SIG-M5 treated with dmso at 0.1 percent for 504 hours (cell line): ENCODE measurements at regions not wholly inside any gene's neighbourhood (a gene's known extent, or its start where the extent isn't known, plus 50 kb on each side); places are given as distances from the start of the nearest gene placed in this dataset.

Source experiments
- DNase-seq: peaks from one replicate; lab custom pipeline; 2025; ENCODE audit not compliant: unreplicated experiment; lab: John Stamatoyannopoulos, UW

GRCh38 chr20:6831461-6831860 is 64.0 kb downstream of the BMP2 start:
- DNase-seq = no peak

- DNase-seq = no peak
Observed at GRCh38 chr20:6832811-6833210, 65.3 kb downstream of the BMP2 start.

GRCh38 chr20:6835609-6836008 is 68.1 kb downstream of the BMP2 start:
- DNase-seq = no peak

- DNase-seq = no peak
Observed at GRCh38 chr20:6836821-6837374, 69.4 kb downstream of the BMP2 start.

- DNase-seq = no peak
Observed at GRCh38 chr20:6837730-6838129, 70.2 kb downstream of the BMP2 start.

- DNase-seq = no peak
Observed at GRCh38 chr20:6838181-6838826, 70.8 kb downstream of the BMP2 start.

GRCh38 chr20:6841128-6841527 is 73.6 kb downstream of the BMP2 start:
- no peak for DNase-seq

- no peak for DNase-seq
Observed at GRCh38 chr20:6845141-6845540, 77.7 kb downstream of the BMP2 start.

- no peak for DNase-seq
Observed at GRCh38 chr20:6848041-6848440, 80.6 kb downstream of the BMP2 start.

- DNase-seq = no peak
Observed at GRCh38 chr20:6848992-6849391, 81.5 kb downstream of the BMP2 start.

GRCh38 chr20:6851136-6851535 is 83.7 kb downstream of the BMP2 start:
- DNase-seq = no peak

GRCh38 chr20:6852478-6852877 is 85.0 kb downstream of the BMP2 start:
- no peak for DNase-seq

- peak; percentile 27 for DNase-seq
Observed at GRCh38 chr20:6855104-6855503, 87.6 kb downstream of the BMP2 start.

GRCh38 chr20:6855796-6856195 is 88.3 kb downstream of the BMP2 start:
- no peak for DNase-seq

- DNase-seq = no peak
Observed at GRCh38 chr20:6857927-6858326, 90.4 kb downstream of the BMP2 start.

- DNase-seq = no peak
Observed at GRCh38 chr20:6863355-6863754, 95.9 kb downstream of the BMP2 start.

- DNase-seq = no peak
Observed at GRCh38 chr20:6863798-6864201, 96.3 kb downstream of the BMP2 start.

GRCh38 chr20:6864740-6865139 is 97.3 kb downstream of the BMP2 start:
- DNase-seq = no peak

- no peak for DNase-seq
Observed at GRCh38 chr20:6866741-6867140, 99.3 kb downstream of the BMP2 start.

- DNase-seq = no peak
Observed at GRCh38 chr20:6868861-6869260, 101.4 kb downstream of the BMP2 start.

- DNase-seq = no peak
Observed at GRCh38 chr20:6870559-6870958, 103.1 kb downstream of the BMP2 start.

GRCh38 chr20:6877633-6878032 is 110.1 kb downstream of the BMP2 start:
- DNase-seq = no peak
